ENCODE measurements at regions not wholly inside any gene's neighbourhood (a gene's known extent, or its start where the extent isn't known, plus 50 kb on each side); places are given as distances from the start of the nearest gene placed in this dataset. TPM values are rescaled to one million over a fixed set of nuclear protein-coding genes. Genes with fewer than 3 reads are reported as not detected.

GRCh38 chr9:88920645-88921044 lies 70.6 kb upstream of the S1PR3 start:
- no peak for DNase-seq (ENCODE audit: low read depth)

GRCh38 chr9:88922091-88922490 lies 69.2 kb upstream of the S1PR3 start:
- DNase-seq (ENCODE audit: low read depth): no peak

DNA sequence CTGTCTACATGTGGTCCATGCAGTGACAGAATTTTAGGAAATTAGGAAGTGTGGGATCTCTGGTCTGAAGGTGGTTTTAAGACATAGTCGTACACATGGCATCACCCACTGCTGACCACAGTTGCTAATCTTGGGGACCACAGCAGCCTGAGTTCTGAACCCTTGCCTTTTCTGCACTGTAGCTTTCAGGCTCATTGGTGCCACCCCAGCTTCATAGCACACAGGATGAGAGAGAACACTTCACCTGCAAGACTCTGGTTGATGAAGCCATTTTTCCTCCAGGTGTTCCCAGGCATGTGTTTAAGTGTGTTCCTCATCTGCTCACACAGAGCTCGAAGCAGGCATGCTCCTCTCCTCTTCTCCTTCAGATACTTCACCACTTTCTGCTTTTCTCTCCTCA lies 68.2 kb upstream of the S1PR3 start:
- DNase-seq (ENCODE audit: low read depth): no peak

GRCh38 chr9:88923653-88924288 lies 67.5 kb upstream of the S1PR3 start:
- no peak for DNase-seq (ENCODE audit: low read depth)

DNA sequence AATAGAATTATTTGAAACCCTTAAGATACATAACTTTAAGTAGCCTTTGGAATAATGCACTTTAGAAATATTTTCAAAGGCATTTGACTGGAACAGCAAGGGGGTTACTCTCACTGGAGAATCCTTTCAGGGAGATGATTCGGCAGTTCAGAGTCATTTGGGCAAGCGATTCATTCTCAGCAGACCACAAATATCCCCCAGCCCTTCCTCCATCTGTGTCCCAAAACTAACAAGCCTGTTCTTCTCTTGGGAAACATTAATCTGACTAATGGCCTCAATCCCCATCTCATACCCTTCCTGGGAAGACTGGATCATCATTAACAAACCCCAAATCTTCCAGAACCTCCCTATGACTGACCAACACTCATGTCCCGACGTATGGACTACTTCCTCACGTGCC lies 65.8 kb upstream of the S1PR3 start:
- no peak for DNase-seq (ENCODE audit: low read depth)

DNA sequence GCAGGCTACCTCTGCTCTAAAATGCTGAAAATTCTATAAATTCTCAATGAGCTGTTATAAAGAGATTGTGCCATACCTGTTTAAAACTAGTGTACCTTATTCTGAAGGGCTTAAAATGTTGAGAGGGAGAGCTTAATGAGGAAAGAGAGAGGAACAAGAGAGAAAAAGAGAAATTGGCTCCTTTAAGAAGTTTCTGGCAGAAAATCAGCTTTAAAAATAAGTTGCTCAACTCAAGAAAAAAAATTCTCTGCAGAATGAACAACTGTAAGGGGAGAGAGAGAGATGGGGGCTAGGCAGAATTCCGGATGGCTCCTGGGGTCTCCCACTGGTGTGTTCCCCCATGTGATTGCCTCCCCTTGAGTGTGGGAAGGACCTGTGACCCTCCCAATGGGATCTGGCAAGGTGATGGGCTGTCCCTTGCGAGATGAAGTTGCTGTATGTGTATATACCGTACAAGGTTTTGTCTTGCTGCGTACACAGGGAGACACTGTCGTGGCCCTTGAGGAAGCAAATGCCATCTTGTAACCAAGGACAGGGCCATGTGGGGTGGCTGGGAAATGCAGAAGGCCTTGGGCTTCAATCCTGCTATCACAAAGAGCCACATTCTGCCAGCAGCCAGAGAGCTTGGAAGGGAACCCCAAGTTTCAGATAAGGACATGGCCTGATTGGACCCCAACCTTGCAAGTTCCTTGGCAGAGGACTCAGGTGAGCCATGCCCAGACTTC lies 64.3 kb upstream of the S1PR3 start:
- DNase-seq (ENCODE audit: low read depth): no peak

DNA sequence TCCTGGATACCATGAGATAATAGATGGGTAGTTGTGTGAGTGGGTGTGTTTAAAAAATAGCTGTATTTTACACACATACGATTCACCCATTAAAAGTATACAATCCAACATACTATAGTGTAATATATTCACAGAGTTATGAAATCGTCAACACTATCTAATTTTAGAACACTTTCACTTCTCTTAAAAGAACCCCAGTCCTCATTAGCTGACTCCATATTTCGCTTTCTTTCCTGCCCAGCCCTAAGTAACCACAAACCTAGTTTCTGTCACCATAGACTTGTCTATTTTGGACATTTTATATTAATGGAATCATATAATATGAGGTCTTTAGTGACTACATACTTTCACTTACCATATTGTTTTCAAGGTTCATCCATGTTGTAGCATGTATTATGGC lies 63.8 kb upstream of the S1PR3 start:
- DNase-seq (ENCODE audit: low read depth): no peak

GRCh38 chr9:88930716-88931115 lies 60.6 kb upstream of the S1PR3 start:
- no peak for DNase-seq (ENCODE audit: low read depth)

GRCh38 chr9:88932766-88933165 lies 58.5 kb upstream of the S1PR3 start:
- DNase-seq (ENCODE audit: low read depth): no peak

DNA sequence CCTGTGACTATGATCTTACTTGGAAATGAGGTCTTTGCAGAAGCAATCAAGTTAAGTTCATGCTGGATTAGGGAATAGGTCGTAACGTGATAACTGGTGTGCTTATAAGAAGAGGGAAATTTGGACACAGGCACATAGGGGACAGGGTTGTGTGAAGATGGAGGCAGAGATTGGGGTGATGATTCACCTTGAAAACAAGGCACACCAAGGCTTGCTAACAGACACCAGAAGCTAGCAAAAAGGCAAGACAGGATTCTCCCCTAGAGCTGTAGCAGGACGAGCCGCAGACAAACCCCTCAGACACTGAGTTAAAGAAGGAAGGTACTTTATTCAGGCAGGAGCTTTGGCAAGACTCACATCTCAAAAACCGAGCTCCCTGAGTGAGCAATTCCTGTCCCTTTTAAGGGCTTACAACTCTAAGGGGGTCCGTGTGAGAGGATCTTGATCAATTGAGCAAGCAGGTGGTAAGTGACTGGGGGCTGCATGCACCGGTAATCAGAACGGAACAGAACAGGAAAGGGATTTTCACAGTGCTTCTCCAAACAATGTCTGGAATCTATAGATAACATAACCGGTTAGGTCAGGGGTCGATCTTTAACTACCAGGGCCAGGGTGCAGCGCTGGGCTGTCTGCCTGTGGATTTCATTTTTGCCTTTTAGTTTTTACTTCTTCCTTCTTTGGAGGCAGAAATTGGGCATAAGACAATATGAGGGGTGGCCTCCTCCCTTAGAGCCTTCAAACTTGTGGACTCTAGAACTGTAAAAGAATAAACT lies 57.5 kb upstream of the S1PR3 start:
- DNase-seq (ENCODE audit: low read depth): no peak

GRCh38 chr9:88934876-88935535 lies 56.3 kb upstream of the S1PR3 start:
- no peak for DNase-seq (ENCODE audit: low read depth)

- DNase-seq (ENCODE audit: low read depth): no peak
Measured at GRCh38 chr9:88936132-88936531, 55.1 kb upstream of the S1PR3 start.

DNA sequence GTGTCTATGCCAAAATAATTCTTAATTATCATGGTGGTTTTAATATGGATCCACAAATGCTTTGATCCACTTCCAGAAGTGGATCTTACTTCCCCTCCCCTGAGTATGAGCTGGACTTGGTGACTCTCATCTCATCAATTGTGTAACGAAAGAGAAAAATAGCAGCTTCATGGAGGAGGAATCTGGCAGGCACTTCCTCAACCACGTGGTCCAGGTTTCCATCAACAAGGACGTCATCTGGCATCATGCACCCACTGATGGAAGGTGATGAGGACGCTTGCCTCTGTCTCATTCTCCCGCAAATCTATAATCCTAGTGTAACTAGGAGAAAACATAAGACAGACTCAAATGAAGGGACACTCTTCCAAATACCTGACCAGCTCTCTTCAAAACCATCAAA lies 54.6 kb upstream of the S1PR3 start:
- no peak for DNase-seq (ENCODE audit: low read depth)

- DNase-seq (ENCODE audit: low read depth): no peak
Measured at GRCh38 chr9:88937248-88937647, 54.0 kb upstream of the S1PR3 start.

DNA sequence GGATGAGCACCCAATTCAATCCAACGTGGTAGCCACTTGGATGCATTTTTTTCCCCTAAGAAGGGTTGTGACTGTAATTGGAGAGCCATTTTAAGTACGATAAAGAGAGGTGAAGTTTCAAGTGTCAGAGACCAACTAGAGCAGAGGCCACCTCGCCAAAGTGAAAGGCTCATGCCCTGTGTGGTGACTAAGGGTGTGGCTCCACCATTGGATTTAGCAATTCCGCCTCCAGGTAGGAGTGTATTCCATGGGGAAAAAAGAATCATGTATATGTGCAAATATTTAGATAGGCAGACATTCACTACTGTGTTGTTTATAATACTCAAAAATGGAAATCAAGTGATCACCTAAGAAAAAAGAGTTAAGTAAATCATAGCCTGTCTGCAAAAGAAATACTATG lies 53.1 kb upstream of the S1PR3 start:
- DNase-seq (ENCODE audit: low read depth): no peak

Small RNA genes lying in the stretch of these regions (microRNA-seq; reads per million reads assigned to microRNA genes)
- gene MIR4289: not detected
